ENCODE measurements at regions not wholly inside any gene's neighbourhood (a gene's known extent, or its start where the extent isn't known, plus 50 kb on each side); places are given as distances from the start of the nearest gene placed in this dataset.

GRCh38 chr5:29351170-29351569 is 1842.3 kb upstream of the CDH6 start:
- no peak for TF ChIP-seq CTCF (IDR thresholded peaks at IDR 0.05; ENCODE audit: low read depth, low read length)

GRCh38 chr5:29337030-29337429 is 1856.5 kb upstream of the CDH6 start:
- TF ChIP-seq CTCF (IDR thresholded peaks at IDR 0.05; ENCODE audit: low read depth, low read length), result no peak
- no peak overlapping the region for H3K4me3 ChIP-seq (ENCODE audit: low read depth, low read length)

More at GRCh38 chr5:29351170-29351569, 1842.3 kb upstream of the CDH6 start:
- no peak overlapping the region for H3K4me3 ChIP-seq (ENCODE audit: low read depth, low read length)

- no peak overlapping the region for H3K4me3 ChIP-seq (ENCODE audit: low read depth, low read length)
- no peak for TF ChIP-seq CTCF (IDR thresholded peaks at IDR 0.05; ENCODE audit: low read depth, low read length)
Measured at GRCh38 chr5:29321591-29321990, 1871.9 kb upstream of the CDH6 start.

GRCh38 chr5:29309359-29309758 is 1884.1 kb upstream of the CDH6 start:
- no peak overlapping the region for H3K4me3 ChIP-seq (ENCODE audit: low read depth, low read length)
- TF ChIP-seq CTCF (IDR thresholded peaks at IDR 0.05; ENCODE audit: low read depth, low read length), result no peak

GRCh38 chr5:29307478-29307877 is 1886.0 kb upstream of the CDH6 start:
- TF ChIP-seq CTCF (IDR thresholded peaks at IDR 0.05; ENCODE audit: low read depth, low read length), result no peak
- no peak overlapping the region for H3K4me3 ChIP-seq (ENCODE audit: low read depth, low read length)

GRCh38 chr5:29304545-29304944 is 1888.9 kb upstream of the CDH6 start:
- H3K4me3 ChIP-seq (ENCODE audit: low read depth, low read length), result no peak overlapping the region
- TF ChIP-seq CTCF (IDR thresholded peaks at IDR 0.05; ENCODE audit: low read depth, low read length), result no peak

- no peak for TF ChIP-seq CTCF (IDR thresholded peaks at IDR 0.05; ENCODE audit: low read depth, low read length)
- no peak overlapping the region for H3K4me3 ChIP-seq (ENCODE audit: low read depth, low read length)
Measured at GRCh38 chr5:29296548-29296947, 1896.9 kb upstream of the CDH6 start.

Data from WI38 (cell line).